GM23338 (cell line): ENCODE measurements at regions not wholly inside any gene's neighbourhood (a gene's known extent, or its start where the extent isn't known, plus 50 kb on each side); places are given as distances from the start of the nearest gene placed in this dataset.

Experiments
- ATAC-seq: fragments of 200-7000 bp; cut with Tn5 transposase; 3 replicates; pipeline ENCODE4 v1.9.1; 2020
- DNase-seq: peaks from one replicate; pipeline ENCODE4 v3.0.0-alpha.2; 2015; ENCODE audit warnings: low spot score
- H2AFZ ChIP-seq: fragments of 200-600 bp; sonication (generic); 2 replicates; pipeline ENCODE4 v1.8.0; 2016; ENCODE audit warnings: antibody characterized with exemption, mild to moderate bottlenecking, moderate library complexity
- H3F3A ChIP-seq: fragments of 200-600 bp; sonication (generic); replicated peaks from 2 replicates; pipeline ENCODE4 v1.8.0; 2017; ENCODE audit warnings: antibody characterized with exemption, mixed run types, low read depth
- H3K27ac ChIP-seq: fragments of 200-600 bp; sonication (generic); 2 replicates; pipeline ENCODE4 v1.6.1; 2016; ENCODE audit warnings: low read depth
- H3K27me3 ChIP-seq: fragments of 200-600 bp; sonication (generic); 2 replicates; pipeline ENCODE4 v1.8.0; 2016; ENCODE audit warnings: mild to moderate bottlenecking, mixed run types, moderate library complexity; ENCODE audit not compliant: insufficient read depth
- H3K36me3 ChIP-seq: fragments of 200-600 bp; sonication (generic); 2 replicates; pipeline ENCODE4 v1.8.0; 2016; ENCODE audit warnings: mild to moderate bottlenecking; ENCODE audit not compliant: insufficient read depth
- H3K4me1 ChIP-seq: fragments of 200-600 bp; sonication (generic); 2 replicates; pipeline ENCODE4 v1.8.0; 2016; ENCODE audit warnings: mild to moderate bottlenecking, moderate library complexity; ENCODE audit not compliant: insufficient read depth
- H3K4me2 ChIP-seq: fragments of 200-600 bp; sonication (generic); 2 replicates; pipeline ENCODE4 v1.7.1; 2017; ENCODE audit warnings: mixed run types
- H3K4me3 ChIP-seq: fragments of 200-600 bp; sonication (generic); 2 replicates; pipeline ENCODE4 v1.6.1; 2016; ENCODE audit warnings: mixed run types
- H3K79me2 ChIP-seq: fragments of 200-600 bp; sonication (generic); replicated peaks from 2 replicates; pipeline ENCODE4 v1.8.0; 2017; ENCODE audit warnings: mild to moderate bottlenecking; ENCODE audit not compliant: insufficient read depth
- H3K9me2 ChIP-seq: fragments of 200-600 bp; sonication (generic); 2 replicates; pipeline ENCODE4 v1.8.0; 2017; ENCODE audit not compliant: insufficient read depth
- H4K20me1 ChIP-seq: fragments of 200-600 bp; sonication (generic); replicated peaks from 2 replicates; pipeline ENCODE4 v1.8.0; 2017; ENCODE audit warnings: mild to moderate bottlenecking; ENCODE audit not compliant: insufficient read depth
- H3K27ac Mint-ChIP-seq: 2 replicates; pipeline ENCODE4 v1.8.0; 2020; ENCODE audit warnings: inconsistent platforms, mild to moderate bottlenecking, moderate library complexity, mixed read lengths
- H3K27me3 Mint-ChIP-seq: 3 replicates; pipeline ENCODE4 v1.8.0; 2022; ENCODE audit warnings: low read depth, mild to moderate bottlenecking, moderate library complexity, mixed read lengths, inconsistent platforms; ENCODE audit not compliant: insufficient read depth, poor library complexity
- H3K36me3 Mint-ChIP-seq: 3 replicates; pipeline ENCODE4 v1.8.0; 2021; ENCODE audit warnings: low read depth, mild to moderate bottlenecking, inconsistent platforms, moderate library complexity, mixed read lengths
- H3K4me1 Mint-ChIP-seq: 3 replicates; pipeline ENCODE4 v1.8.0; 2020; ENCODE audit warnings: mild to moderate bottlenecking, inconsistent platforms, mixed read lengths
- H3K4me3 Mint-ChIP-seq: 3 replicates; pipeline ENCODE4 v1.8.0; 2021; ENCODE audit warnings: moderate library complexity, mild to moderate bottlenecking, inconsistent platforms, mixed read lengths
- H3K9me3 Mint-ChIP-seq: 3 replicates; pipeline ENCODE4 v1.8.0; 2020; ENCODE audit warnings: moderate library complexity, mild to moderate bottlenecking, inconsistent platforms, mixed read lengths
- CREB1 ChIP-seq: fragments of 250-450 bp; sonication (Bioruptor Pico); IDR thresholded peaks from 2 replicates; pipeline ENCODE4 v1.5.0; 2020; ENCODE audit warnings: low read depth, mild to moderate bottlenecking, moderate library complexity
- NANOG ChIP-seq: IDR thresholded peaks from 2 replicates; pipeline ENCODE4 v1.6.1; 2016; ENCODE audit warnings: antibody characterized with exemption, borderline replicate concordance
- ZNF462 ChIP-seq: fragments of 250-450 bp; sonication (Bioruptor Pico); IDR thresholded peaks from 2 replicates; pipeline ENCODE4 v1.5.0; 2020; ENCODE audit warnings: mild to moderate bottlenecking, moderate library complexity

GRCh38 chr12:86333955-86334522 is 77.8 kb upstream of the MGAT4C start:
- peak; percentile 68 for ATAC-seq

More at GRCh38 chr12:86333955-86334522, 77.8 kb upstream of the MGAT4C start:
- TF ChIP-seq NANOG (peak; percentile 70; the same call in 1 of the 2 replicates), CREB1 (CRISPR knock-in tag) (no peak), ZNF462 (CRISPR knock-in tag) (no peak)
- Mint-ChIP-seq H3K9me3 (no peaks in the 10 kb centered on the region), H3K36me3 (no peaks in the 10 kb centered on the region), H3K27ac (peak overlapping the region; percentile 45), H3K4me3 (peak overlapping the region; percentile 78), H3K4me1 (peaks cover 51% of the 10 kb centered on the region), H3K27me3 (no peaks in the 10 kb centered on the region)
- H3K27ac ChIP-seq, result peak overlapping the region; percentile 52
- H3K79me2 ChIP-seq, result peaks cover 33% of the 10 kb centered on the region
- no peaks in the 10 kb centered on the region for H3F3A ChIP-seq
- H3K4me3 ChIP-seq, result peak overlapping the region; percentile 43
- H3K4me1 ChIP-seq, result peaks cover 50% of the 10 kb centered on the region
- no peak overlapping the region for H2AFZ ChIP-seq
- peak; percentile 17 for DNase-seq
- no peaks in the 10 kb centered on the region for H3K27me3 ChIP-seq
- H3K36me3 ChIP-seq, result no peaks in the 10 kb centered on the region
- H3K9me2 ChIP-seq, result no peaks in the 10 kb centered on the region
- H3K4me2 ChIP-seq, result peak overlapping the region; percentile 69
- no peaks in the 10 kb centered on the region for H4K20me1 ChIP-seq
